DND-41 (cell line): ENCODE measurements at regions not wholly inside any gene's neighbourhood (a gene's known extent, or its start where the extent isn't known, plus 50 kb on each side); places are given as distances from the start of the nearest gene placed in this dataset.

Source experiments
- ATAC-seq: fragments of 200-7000 bp; cut with Tn5 transposase; 3 replicates; pipeline ENCODE4 v1.9.1; 2021; ENCODE audit warnings: low read depth; ENCODE audit not compliant: insufficient read depth
- DNase-seq: peaks from one replicate; pipeline ENCODE4 v3.0.0-alpha.2; 2020
- H2AFZ ChIP-seq: 2 replicates; pipeline ENCODE4 v1.6.0; 2012; ENCODE audit warnings: low read depth, low read length
- H3K27ac ChIP-seq: 2 replicates; pipeline ENCODE4 v1.5.1; 2012; ENCODE audit warnings: low read length, inconsistent platforms
- H3K27me3 ChIP-seq: fragments of 200-600 bp; sonication (generic); 2 replicates; pipeline ENCODE4 v1.6.0; 2012; ENCODE audit warnings: low read length, mild to moderate bottlenecking, inconsistent platforms; ENCODE audit not compliant: insufficient read depth, poor library complexity
- H3K36me3 ChIP-seq: 2 replicates; pipeline ENCODE4 v1.5.1; 2012; ENCODE audit warnings: low read length, inconsistent platforms; ENCODE audit not compliant: insufficient read depth
- H3K4me1 ChIP-seq: 2 replicates; pipeline ENCODE4 v1.5.1; 2012; ENCODE audit warnings: mild to moderate bottlenecking, low read length; ENCODE audit not compliant: insufficient read depth
- H3K4me2 ChIP-seq: 2 replicates; pipeline ENCODE4 v1.6.0; 2012; ENCODE audit warnings: mild to moderate bottlenecking, moderate library complexity, low read length, inconsistent platforms; ENCODE audit not compliant: insufficient read depth
- H3K4me3 ChIP-seq, 2 experiments: fragments of 200-600 bp in 1 of 2; shearing (Covaris generic) in 1 of 2; 2 replicates each; pipeline ENCODE4 v1.5.1; 2012 to 2016; ENCODE audit warnings: inconsistent platforms in 2 of 2, low read length in 2 of 2, mild to moderate bottlenecking in 2 of 2, low read depth in 1 of 2, moderate library complexity in 1 of 2
- H3K79me2 ChIP-seq: 2 replicates; pipeline ENCODE4 v1.6.0; 2012; ENCODE audit warnings: low read length, inconsistent platforms; ENCODE audit not compliant: insufficient read depth
- H3K9ac ChIP-seq: 2 replicates; pipeline ENCODE4 v1.6.0; 2012; ENCODE audit warnings: low read depth, mild to moderate bottlenecking, inconsistent platforms, low read length, moderate library complexity
- H3K9me3 ChIP-seq: 2 replicates; pipeline ENCODE4 v1.5.1; 2012; ENCODE audit warnings: low read length, moderate library complexity, mild to moderate bottlenecking, inconsistent platforms; ENCODE audit not compliant: insufficient read depth, severe bottlenecking
- H4K20me1 ChIP-seq: 2 replicates; pipeline ENCODE4 v1.6.0; 2012; ENCODE audit warnings: low read length; ENCODE audit not compliant: insufficient read depth
- CTCF ChIP-seq: IDR thresholded peaks from 2 replicates; pipeline ENCODE4 v1.5.1; 2012; ENCODE audit warnings: borderline replicate concordance, low read length, moderate library complexity, mild to moderate bottlenecking; ENCODE audit not compliant: poor library complexity, severe bottlenecking; ENCODE audit errors: extremely low read depth
- EZH2 ChIP-seq: IDR thresholded peaks from 3 replicates; pipeline ENCODE4 v1.6.1; 2012; ENCODE audit warnings: borderline replicate concordance, low read depth, mild to moderate bottlenecking, moderate library complexity, low read length, inconsistent platforms; ENCODE audit not compliant: severe bottlenecking

GRCh38 chr4:187332141-187332540, 608.5 kb upstream of the FAT1 start:
- DNase-seq (no peak), ATAC-seq (no peak)
- no peak overlapping the region for H3K9ac ChIP-seq
- no peaks in the 10 kb centered on the region for H3K27me3 ChIP-seq
- no peak overlapping the region for H3K4me2 ChIP-seq
- no peak overlapping the region for H3K4me3 ChIP-seq
- TF ChIP-seq EZH2 = no peak
- no peak for TF ChIP-seq CTCF
- no peaks in the 10 kb centered on the region for H3K4me1 ChIP-seq
- no peak overlapping the region for H3K27ac ChIP-seq
- no peaks in the 10 kb centered on the region for H3K79me2 ChIP-seq
- H2AFZ ChIP-seq = no peak overlapping the region
- peaks cover 10% of the 10 kb centered on the region for H3K9me3 ChIP-seq
- H3K36me3 ChIP-seq = no peaks in the 10 kb centered on the region
- H4K20me1 ChIP-seq = no peaks in the 10 kb centered on the region

- Histone ChIP-seq H3K79me2 (no peaks in the 10 kb centered on the region), H3K27me3 (no peaks in the 10 kb centered on the region), H3K9me3 (peaks cover 10% of the 10 kb centered on the region), H3K9ac (no peak overlapping the region), H3K4me3 (no peak overlapping the region), H4K20me1 (no peaks in the 10 kb centered on the region), H3K4me2 (no peak overlapping the region), H2AFZ (no peak overlapping the region), H3K4me1 (no peaks in the 10 kb centered on the region), H3K36me3 (no peaks in the 10 kb centered on the region), H3K27ac (no peak overlapping the region)
- ATAC-seq (no peak), DNase-seq (no peak)
- TF ChIP-seq EZH2 = no peak
- no peak for TF ChIP-seq CTCF
Measured at GRCh38 chr4:187333151-187333550, 609.5 kb upstream of the FAT1 start.

GRCh38 chr4:187335339-187335738, 611.7 kb upstream of the FAT1 start:
- TF ChIP-seq CTCF = no peak
- no peak for TF ChIP-seq EZH2
- ATAC-seq (no peak), DNase-seq (no peak)
- no peaks in the 10 kb centered on the region for H3K79me2 ChIP-seq
- no peaks in the 10 kb centered on the region for H3K36me3 ChIP-seq
- no peaks in the 10 kb centered on the region for H3K4me1 ChIP-seq
- no peaks in the 10 kb centered on the region for H3K27me3 ChIP-seq
- no peak overlapping the region for H3K9ac ChIP-seq
- no peak overlapping the region for H3K4me2 ChIP-seq
- H3K4me3 ChIP-seq = no peak overlapping the region
- H4K20me1 ChIP-seq = no peaks in the 10 kb centered on the region
- peaks cover 10% of the 10 kb centered on the region for H3K9me3 ChIP-seq
- no peak overlapping the region for H3K27ac ChIP-seq
- no peak overlapping the region for H2AFZ ChIP-seq

GRCh38 chr4:187354740-187355139, 631.1 kb upstream of the FAT1 start:
- DNase-seq (no peak), ATAC-seq (no peak)
- Histone ChIP-seq H3K4me3 (no peak overlapping the region), H3K9me3 (no peaks in the 10 kb centered on the region), H3K9ac (no peak overlapping the region), H3K27me3 (no peaks in the 10 kb centered on the region), H3K4me1 (no peaks in the 10 kb centered on the region), H2AFZ (no peak overlapping the region), H3K36me3 (no peaks in the 10 kb centered on the region), H3K27ac (no peak overlapping the region), H3K4me2 (no peak overlapping the region), H3K79me2 (no peaks in the 10 kb centered on the region), H4K20me1 (no peaks in the 10 kb centered on the region)
- TF ChIP-seq CTCF (no peak), EZH2 (no peak)
